WTC11 (cell line): ENCODE measurements at regions not wholly inside any gene's neighbourhood (a gene's known extent, or its start where the extent isn't known, plus 50 kb on each side); places are given as distances from the start of the nearest gene placed in this dataset.

Experiments
- ATAC-seq: fragments of 200-7000 bp; cut with Tn5 transposase; 2 replicates; pipeline ENCODE4 v1.10.0; 2021; ENCODE audit warnings: mild to moderate bottlenecking, moderate library complexity
- CTCF ChIA-PET: fragments of 300-600 bp; sonication (Branson Sonifier 250); formaldehyde crosslinking; loops from one replicate; lab custom pipeline; 2021; ENCODE audit warnings: antibody characterized with exemption; lab: Charles Lee
- POLR2A ChIA-PET: fragments of 350-600 bp; sonication (Branson Sonifier 250); formaldehyde crosslinking; loops from one replicate; lab custom pipeline; 2021; ENCODE audit warnings: antibody characterized with exemption; lab: Charles Lee
- DNase-seq: peaks from one replicate; pipeline ENCODE4 v3.0.0; 2021; ENCODE audit warnings: low spot score
- H3K27ac Mint-ChIP-seq: 2 replicates; pipeline ENCODE4 v1.8.0; 2021; ENCODE audit warnings: mixed read lengths
- H3K27me3 Mint-ChIP-seq: 2 replicates; pipeline ENCODE4 v1.8.0; 2021; ENCODE audit warnings: low read depth, mild to moderate bottlenecking, moderate library complexity, mixed read lengths
- H3K36me3 Mint-ChIP-seq: 2 replicates; pipeline ENCODE4 v1.8.0; 2021; ENCODE audit warnings: mixed read lengths
- H3K4me1 Mint-ChIP-seq: 2 replicates; pipeline ENCODE4 v1.8.0; 2022; ENCODE audit warnings: mixed read lengths
- H3K4me3 Mint-ChIP-seq: 2 replicates; pipeline ENCODE4 v1.8.0; 2021; ENCODE audit warnings: mild to moderate bottlenecking, moderate library complexity, mixed read lengths
- H3K9me3 Mint-ChIP-seq: 2 replicates; pipeline ENCODE4 v1.8.0; 2021; ENCODE audit warnings: mixed read lengths
- ATF1 ChIP-seq: sonication (generic); formaldehyde crosslinking; IDR thresholded peaks from 2 replicates; pipeline ENCODE4 v1.8.1; 2023; ENCODE audit warnings: mild to moderate bottlenecking, moderate library complexity, missing genetic modification reagents
- ATF2 ChIP-seq: sonication (generic); formaldehyde crosslinking; IDR thresholded peaks from 2 replicates; pipeline ENCODE4 v1.8.1; 2022; ENCODE audit warnings: low read depth, missing genetic modification reagents, borderline replicate concordance
- ATF6 ChIP-seq: sonication (generic); formaldehyde crosslinking; IDR thresholded peaks from 2 replicates; pipeline ENCODE4 v1.8.1; 2023; ENCODE audit warnings: mild to moderate bottlenecking, missing genetic modification reagents
- ESRRA ChIP-seq: sonication (generic); formaldehyde crosslinking; IDR thresholded peaks from 2 replicates; pipeline ENCODE4 v1.8.1; 2022; ENCODE audit warnings: mild to moderate bottlenecking, missing genetic modification reagents, borderline replicate concordance
- ETV6 ChIP-seq: sonication (generic); formaldehyde crosslinking; IDR thresholded peaks from 2 replicates; pipeline ENCODE4 v1.8.1; 2022; ENCODE audit warnings: mild to moderate bottlenecking, missing genetic modification reagents
- FOXK1 ChIP-seq: sonication (generic); formaldehyde crosslinking; IDR thresholded peaks from 2 replicates; pipeline ENCODE4 v1.8.0; 2022; ENCODE audit warnings: mild to moderate bottlenecking, moderate library complexity, missing genetic modification reagents
- HMGA2 ChIP-seq: fragments of 250-450 bp; sonication (Bioruptor Pico); IDR thresholded peaks from 2 replicates; pipeline ENCODE4 v1.4.0; 2021; ENCODE audit warnings: mild to moderate bottlenecking, moderate library complexity
- IRF2 ChIP-seq: sonication (generic); formaldehyde crosslinking; IDR thresholded peaks from 2 replicates; pipeline ENCODE4 v1.8.0; 2022; ENCODE audit warnings: low read depth, missing genetic modification reagents, borderline replicate concordance
- MXD4 ChIP-seq: fragments of 250-450 bp; sonication (Bioruptor Pico); IDR thresholded peaks from 2 replicates; pipeline ENCODE4 v1.8.0; 2021; ENCODE audit warnings: mild to moderate bottlenecking, moderate library complexity, borderline replicate concordance
- NFYB ChIP-seq: sonication (generic); formaldehyde crosslinking; conservative IDR thresholded peaks from 2 replicates; pipeline ENCODE4 v1.8.0; 2022; ENCODE audit warnings: low read depth, missing genetic modification reagents
- PRRX2 ChIP-seq: fragments of 250-450 bp; sonication (Bioruptor Pico); IDR thresholded peaks from 2 replicates; pipeline ENCODE4 v1.8.0; 2021; ENCODE audit warnings: mild to moderate bottlenecking
- RELA ChIP-seq: sonication (generic); formaldehyde crosslinking; IDR thresholded peaks from 2 replicates; pipeline ENCODE4 v1.8.1; 2022; ENCODE audit warnings: missing genetic modification reagents, mild to moderate bottlenecking, borderline replicate concordance
- TCF7 ChIP-seq: sonication (generic); formaldehyde crosslinking; IDR thresholded peaks from 2 replicates; pipeline ENCODE4 v1.8.0; 2022; ENCODE audit warnings: mild to moderate bottlenecking, low read depth, missing genetic modification reagents, moderate library complexity
- TEAD1 ChIP-seq: sonication (generic); formaldehyde crosslinking; IDR thresholded peaks from 2 replicates; pipeline ENCODE4 v1.8.0; 2022; ENCODE audit warnings: mild to moderate bottlenecking, missing genetic modification reagents
- ZNF138 ChIP-seq: sonication (generic); formaldehyde crosslinking; conservative IDR thresholded peaks from 2 replicates; pipeline ENCODE4 v1.8.1; 2022; ENCODE audit warnings: mild to moderate bottlenecking, moderate library complexity, missing genetic modification reagents
- TF ChIP-seq, protein P1 (sequence below): fragments of 250-450 bp; sonication (Bioruptor Pico); IDR thresholded peaks from 2 replicates; pipeline ENCODE4 v1.9.0; 2021; ENCODE audit warnings: mild to moderate bottlenecking
- TF ChIP-seq, protein P2 (sequence below): sonication (generic); formaldehyde crosslinking; IDR thresholded peaks from 2 replicates; pipeline ENCODE4 v1.8.1; 2022; ENCODE audit warnings: low read depth, mild to moderate bottlenecking, moderate library complexity, missing genetic modification reagents, borderline replicate concordance
- TF ChIP-seq, protein P3 (sequence below): sonication (generic); formaldehyde crosslinking; IDR thresholded peaks from 2 replicates; pipeline ENCODE4 v1.8.0; 2022; ENCODE audit warnings: mild to moderate bottlenecking, missing genetic modification reagents
- TF ChIP-seq, protein P4 (sequence below): fragments of 250-450 bp; sonication (Bioruptor Pico); IDR thresholded peaks from 2 replicates; pipeline ENCODE4 v1.8.0; 2021; ENCODE audit warnings: mild to moderate bottlenecking
- TF ChIP-seq, protein P5 (sequence below): sonication (generic); formaldehyde crosslinking; IDR thresholded peaks from 2 replicates; pipeline ENCODE4 v1.8.0; 2022; ENCODE audit warnings: mild to moderate bottlenecking, missing genetic modification reagents

GRCh38 chr10:128814782-128815181 lies 652.3 kb upstream of the MGMT start:
- ChIA-PET CTCF (interaction anchor here (1.2 kb wide), 2 partner anchors 11 to 46 kb away, joined by 3 to 4 read pairs; no protein-coding TSS in a partner anchor), POLR2A (no interaction called here)
- TF ChIP-seq, protein P1, sequence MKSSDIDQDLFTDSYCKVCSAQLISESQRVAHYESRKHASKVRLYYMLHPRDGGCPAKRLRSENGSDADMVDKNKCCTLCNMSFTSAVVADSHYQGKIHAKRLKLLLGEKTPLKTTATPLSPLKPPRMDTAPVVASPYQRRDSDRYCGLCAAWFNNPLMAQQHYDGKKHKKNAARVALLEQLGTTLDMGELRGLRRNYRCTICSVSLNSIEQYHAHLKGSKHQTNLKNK (CRISPR knock-in tag): no peak
- no peak for TF ChIP-seq ATF1 (CRISPR knock-in tag)
- TF ChIP-seq NFYB: no peak
- TF ChIP-seq ATF6: no peak
- TF ChIP-seq, protein P2, sequence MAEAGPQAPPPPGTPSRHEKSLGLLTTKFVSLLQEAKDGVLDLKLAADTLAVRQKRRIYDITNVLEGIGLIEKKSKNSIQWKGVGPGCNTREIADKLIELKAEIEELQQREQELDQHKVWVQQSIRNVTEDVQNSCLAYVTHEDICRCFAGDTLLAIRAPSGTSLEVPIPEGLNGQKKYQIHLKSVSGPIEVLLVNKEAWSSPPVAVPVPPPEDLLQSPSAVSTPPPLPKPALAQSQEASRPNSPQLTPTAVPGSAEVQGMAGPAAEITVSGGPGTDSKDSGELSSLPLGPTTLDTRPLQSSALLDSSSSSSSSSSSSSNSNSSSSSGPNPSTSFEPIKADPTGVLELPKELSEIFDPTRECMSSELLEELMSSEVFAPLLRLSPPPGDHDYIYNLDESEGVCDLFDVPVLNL (CRISPR knock-in tag): no peak
- TF ChIP-seq, protein P3, sequence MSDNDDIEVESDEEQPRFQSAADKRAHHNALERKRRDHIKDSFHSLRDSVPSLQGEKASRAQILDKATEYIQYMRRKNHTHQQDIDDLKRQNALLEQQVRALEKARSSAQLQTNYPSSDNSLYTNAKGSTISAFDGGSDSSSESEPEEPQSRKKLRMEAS: no peak
- TF ChIP-seq FOXK1 (CRISPR knock-in tag): no peak
- no peak for TF ChIP-seq RELA (CRISPR knock-in tag)
- no peak for TF ChIP-seq ESRRA (CRISPR knock-in tag)
- TF ChIP-seq TEAD1: no peak
- ATAC-seq (no peak), DNase-seq (no peak)
- no peaks in the 10 kb centered on the region for H3K36me3 Mint-ChIP-seq
- H3K9me3 Mint-ChIP-seq: no peaks in the 10 kb centered on the region
- peaks cover 13% of the 10 kb centered on the region for H3K4me1 Mint-ChIP-seq
- no peaks in the 10 kb centered on the region for H3K27me3 Mint-ChIP-seq
- no peak overlapping the region for H3K4me3 Mint-ChIP-seq
- no peak overlapping the region for H3K27ac Mint-ChIP-seq

- DNase-seq: no peak
- Mint-ChIP-seq H3K4me1 (peaks cover 13% of the 10 kb centered on the region), H3K36me3 (no peaks in the 10 kb centered on the region), H3K27ac (no peak overlapping the region), H3K4me3 (no peak overlapping the region), H3K9me3 (no peaks in the 10 kb centered on the region), H3K27me3 (no peaks in the 10 kb centered on the region)
- ChIA-PET CTCF (no interaction called here), POLR2A (no interaction called here)
- TF ChIP-seq HMGA2 (CRISPR knock-in tag): no peak
- no peak for TF ChIP-seq PRRX2 (CRISPR knock-in tag)
- TF ChIP-seq, protein P4, sequence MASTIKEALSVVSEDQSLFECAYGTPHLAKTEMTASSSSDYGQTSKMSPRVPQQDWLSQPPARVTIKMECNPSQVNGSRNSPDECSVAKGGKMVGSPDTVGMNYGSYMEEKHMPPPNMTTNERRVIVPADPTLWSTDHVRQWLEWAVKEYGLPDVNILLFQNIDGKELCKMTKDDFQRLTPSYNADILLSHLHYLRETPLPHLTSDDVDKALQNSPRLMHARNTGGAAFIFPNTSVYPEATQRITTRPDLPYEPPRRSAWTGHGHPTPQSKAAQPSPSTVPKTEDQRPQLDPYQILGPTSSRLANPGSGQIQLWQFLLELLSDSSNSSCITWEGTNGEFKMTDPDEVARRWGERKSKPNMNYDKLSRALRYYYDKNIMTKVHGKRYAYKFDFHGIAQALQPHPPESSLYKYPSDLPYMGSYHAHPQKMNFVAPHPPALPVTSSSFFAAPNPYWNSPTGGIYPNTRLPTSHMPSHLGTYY (CRISPR knock-in tag): no peak
- no peak for TF ChIP-seq FOXK1 (CRISPR knock-in tag)
- no peak for ATAC-seq
Measured at GRCh38 chr10:128816726-128817125, 650.3 kb upstream of the MGMT start.

DNA sequence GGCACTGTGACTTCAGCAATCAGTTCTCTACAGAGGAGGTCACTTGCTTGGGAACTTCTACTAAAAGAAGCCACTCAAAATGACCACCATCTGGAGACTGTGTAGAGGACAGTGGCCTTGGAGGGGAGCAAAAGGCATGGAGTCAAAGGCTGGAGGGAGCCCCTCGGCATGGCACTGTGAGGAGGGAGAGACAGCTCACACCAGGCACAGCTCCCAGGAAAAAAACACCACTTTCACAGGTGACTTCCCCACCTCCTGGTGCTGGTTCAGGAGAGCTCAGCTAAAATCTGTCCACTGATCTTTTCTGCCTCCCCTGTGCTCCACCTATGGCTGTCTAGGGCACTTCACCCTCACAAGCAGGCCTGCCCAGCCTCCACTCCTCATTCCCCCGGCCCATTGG lies 649.4 kb upstream of the MGMT start:
- CTCF ChIA-PET: no interaction called here
- H3K9me3 Mint-ChIP-seq: no peaks in the 10 kb centered on the region
- POLR2A ChIA-PET: no interaction called here

DNA sequence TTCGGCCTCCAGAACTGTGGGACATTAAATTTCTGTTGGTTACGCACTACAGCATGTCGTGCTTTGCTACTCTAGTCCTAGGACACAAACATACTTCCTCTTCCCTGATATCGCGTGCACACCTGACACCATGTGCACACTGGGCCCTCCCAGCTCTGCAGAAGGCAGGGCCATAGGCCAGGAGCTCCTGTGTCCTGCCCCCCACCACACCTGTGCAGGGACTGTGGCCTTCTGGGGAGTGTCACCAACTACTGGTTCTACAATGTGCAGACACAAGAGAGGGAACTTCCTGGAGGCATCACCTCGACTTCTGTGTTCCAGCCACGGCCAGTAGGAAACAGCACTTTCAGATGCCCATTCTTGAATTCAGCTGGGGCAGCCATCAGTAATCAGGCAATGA lies 646.4 kb upstream of the MGMT start:
- ChIA-PET CTCF (no interaction called here), POLR2A (no interaction called here)
- H3K4me3 Mint-ChIP-seq: no peak overlapping the region
- TF ChIP-seq IRF2: no peak
- TF ChIP-seq MXD4: no peak
- TF ChIP-seq, protein P5, sequence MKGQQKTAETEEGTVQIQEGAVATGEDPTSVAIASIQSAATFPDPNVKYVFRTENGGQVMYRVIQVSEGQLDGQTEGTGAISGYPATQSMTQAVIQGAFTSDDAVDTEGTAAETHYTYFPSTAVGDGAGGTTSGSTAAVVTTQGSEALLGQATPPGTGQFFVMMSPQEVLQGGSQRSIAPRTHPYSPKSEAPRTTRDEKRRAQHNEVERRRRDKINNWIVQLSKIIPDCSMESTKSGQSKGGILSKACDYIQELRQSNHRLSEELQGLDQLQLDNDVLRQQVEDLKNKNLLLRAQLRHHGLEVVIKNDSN (CRISPR knock-in tag): no peak
- TF ChIP-seq ZNF138 (CRISPR knock-in tag): no peak
- TF ChIP-seq TCF7 (CRISPR knock-in tag): no peak
- no peak for TF ChIP-seq ATF2 (CRISPR knock-in tag)

More for the DNA sequence above, 649.4 kb upstream of the MGMT start:
- TF ChIP-seq, protein P5 (CRISPR knock-in tag): no peak
- no peak for TF ChIP-seq ETV6 (CRISPR knock-in tag)
- Mint-ChIP-seq H3K27me3 (no peaks in the 10 kb centered on the region), H3K4me3 (no peak overlapping the region), H3K36me3 (no peaks in the 10 kb centered on the region), H3K27ac (no peak overlapping the region), H3K4me1 (peaks cover 11% of the 10 kb centered on the region)
- no peak for DNase-seq
- ATAC-seq: peak; percentile 26; the same call in 1 of the 2 replicates

More for the DNA sequence above, 646.4 kb upstream of the MGMT start:
- Mint-ChIP-seq H3K27me3 (no peaks in the 10 kb centered on the region), H3K27ac (no peak overlapping the region), H3K36me3 (no peaks in the 10 kb centered on the region), H3K4me1 (no peaks in the 10 kb centered on the region), H3K9me3 (no peaks in the 10 kb centered on the region)
- no peak for ATAC-seq
- DNase-seq: no peak
